Parathyroid adenoma (tissue), 2 donors: ENCODE measurements at regions not wholly inside any gene's neighbourhood (a gene's known extent, or its start where the extent isn't known, plus 50 kb on each side); places are given as distances from the start of the nearest gene placed in this dataset.

Experiments
- H2AFZ ChIP-seq: fragments of 300-600 bp; sonication (generic); one replicate; pipeline ENCODE4 v1.7.0; 2017; ENCODE audit warnings: antibody characterized with exemption, mild to moderate bottlenecking
- H3K27ac ChIP-seq: fragments of 300-600 bp; sonication (generic); one replicate; pipeline ENCODE4 v1.7.0; 2017
- H3K27me3 ChIP-seq: fragments of 300-600 bp; sonication (generic); one replicate; pipeline ENCODE4 v1.7.0; 2017; ENCODE audit warnings: low read length; ENCODE audit not compliant: control insufficient read depth, insufficient read depth
- H3K36me3 ChIP-seq: fragments of 300-600 bp; sonication (generic); one replicate; pipeline ENCODE4 v1.7.0; 2017; ENCODE audit warnings: low read length; ENCODE audit not compliant: control insufficient read depth, insufficient read depth
- H3K4me1 ChIP-seq: fragments of 300-600 bp; sonication (generic); one replicate; pipeline ENCODE4 v1.7.0; 2017; ENCODE audit warnings: control low read depth
- H3K4me2 ChIP-seq: fragments of 300-600 bp; sonication (generic); one replicate; pipeline ENCODE4 v1.7.0; 2017; ENCODE audit warnings: low read length
- H3K4me3 ChIP-seq: fragments of 300-600 bp; sonication (generic); one replicate; pipeline ENCODE4 v1.7.0; 2017; ENCODE audit warnings: low read depth, low read length
- H3K79me2 ChIP-seq: fragments of 300-600 bp; sonication (generic); one replicate; pipeline ENCODE4 v1.7.0; 2017; ENCODE audit warnings: control low read depth
- H3K9ac ChIP-seq: fragments of 300-600 bp; sonication (generic); one replicate; pipeline ENCODE4 v1.7.0; 2017; ENCODE audit warnings: mild to moderate bottlenecking
- H3K9me3 ChIP-seq: fragments of 300-600 bp; sonication (generic); one replicate; pipeline ENCODE4 v1.7.0; 2017; ENCODE audit warnings: low read length; ENCODE audit not compliant: control insufficient read depth
- TF ChIP-seq, protein P1 (sequence below): fragments of 300-600 bp; sonication (generic); IDR thresholded peaks from one replicate; pipeline ENCODE4 v1.7.0; 2017; ENCODE audit warnings: antibody characterized with exemption, mild to moderate bottlenecking
- donor health status: primary hyperparathyroidism.

DNA sequence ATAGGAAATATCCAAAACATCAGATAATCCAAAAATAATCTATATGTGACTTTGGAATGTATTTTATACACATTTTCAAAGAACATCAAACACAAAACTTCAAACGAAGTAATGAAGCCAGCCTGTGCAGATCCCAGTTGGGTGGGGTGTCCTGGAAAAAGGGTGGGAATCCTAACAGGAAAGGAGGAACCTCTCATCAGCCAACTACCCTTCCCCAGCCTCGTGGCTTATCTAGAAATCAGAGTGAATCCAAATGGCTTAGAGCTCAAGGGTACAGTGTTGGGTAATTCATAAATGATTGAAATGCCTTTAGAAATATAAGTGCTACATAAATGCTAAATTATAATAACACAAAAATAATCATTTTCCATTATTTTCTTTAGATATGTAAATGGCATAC is 115.1 kb upstream of the SOX4 start:
- Histone ChIP-seq H3K4me3 (no peak overlapping the region), H3K4me1 (no peaks in the 10 kb centered on the region), H3K79me2 (no peaks in the 10 kb centered on the region), H3K4me2 (no peak overlapping the region), H3K9ac (no peak overlapping the region), H3K27ac (no peak overlapping the region), H3K9me3 (no peaks in the 10 kb centered on the region), H2AFZ (no peak overlapping the region), H3K36me3 (no peaks in the 10 kb centered on the region), H3K27me3 (no peaks in the 10 kb centered on the region)
- TF ChIP-seq, protein P1, sequence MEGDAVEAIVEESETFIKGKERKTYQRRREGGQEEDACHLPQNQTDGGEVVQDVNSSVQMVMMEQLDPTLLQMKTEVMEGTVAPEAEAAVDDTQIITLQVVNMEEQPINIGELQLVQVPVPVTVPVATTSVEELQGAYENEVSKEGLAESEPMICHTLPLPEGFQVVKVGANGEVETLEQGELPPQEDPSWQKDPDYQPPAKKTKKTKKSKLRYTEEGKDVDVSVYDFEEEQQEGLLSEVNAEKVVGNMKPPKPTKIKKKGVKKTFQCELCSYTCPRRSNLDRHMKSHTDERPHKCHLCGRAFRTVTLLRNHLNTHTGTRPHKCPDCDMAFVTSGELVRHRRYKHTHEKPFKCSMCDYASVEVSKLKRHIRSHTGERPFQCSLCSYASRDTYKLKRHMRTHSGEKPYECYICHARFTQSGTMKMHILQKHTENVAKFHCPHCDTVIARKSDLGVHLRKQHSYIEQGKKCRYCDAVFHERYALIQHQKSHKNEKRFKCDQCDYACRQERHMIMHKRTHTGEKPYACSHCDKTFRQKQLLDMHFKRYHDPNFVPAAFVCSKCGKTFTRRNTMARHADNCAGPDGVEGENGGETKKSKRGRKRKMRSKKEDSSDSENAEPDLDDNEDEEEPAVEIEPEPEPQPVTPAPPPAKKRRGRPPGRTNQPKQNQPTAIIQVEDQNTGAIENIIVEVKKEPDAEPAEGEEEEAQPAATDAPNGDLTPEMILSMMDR, result no peak

DNA sequence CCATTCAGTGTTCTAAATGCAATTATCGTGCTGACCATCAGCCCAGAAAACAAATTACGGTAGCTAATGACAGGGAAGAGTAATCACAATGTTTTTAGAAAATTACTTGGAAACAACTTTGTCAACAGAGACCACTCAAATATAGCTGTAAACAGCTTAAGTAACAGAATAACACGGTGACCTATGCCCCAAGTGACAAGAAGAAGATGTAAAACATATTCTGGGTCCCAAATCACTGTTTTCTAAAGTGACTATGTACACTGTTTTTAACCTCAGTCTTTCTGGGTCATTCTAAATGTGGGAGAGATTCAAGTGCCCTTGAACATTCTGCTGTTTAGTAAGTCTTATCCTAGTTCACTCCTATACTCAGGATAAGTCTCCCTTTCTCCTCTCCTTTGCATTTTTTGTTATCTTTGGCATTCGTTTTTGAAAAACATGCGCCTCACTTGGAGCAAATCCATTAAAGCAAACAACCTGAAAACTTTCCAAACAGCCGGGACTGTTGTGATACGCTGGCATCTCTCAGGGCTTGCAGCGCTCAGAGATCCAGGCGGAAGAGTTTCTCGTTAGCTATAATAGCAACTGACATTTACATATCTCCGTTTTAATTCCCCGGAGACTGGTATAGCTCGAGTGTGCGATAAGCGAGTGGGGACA is 114.5 kb upstream of the SOX4 start:
- Histone ChIP-seq H3K4me1 (no peaks in the 10 kb centered on the region), H3K36me3 (no peaks in the 10 kb centered on the region), H2AFZ (no peak overlapping the region), H3K27me3 (no peaks in the 10 kb centered on the region), H3K79me2 (no peaks in the 10 kb centered on the region), H3K27ac (no peak overlapping the region), H3K9me3 (no peaks in the 10 kb centered on the region), H3K9ac (no peak overlapping the region), H3K4me2 (no peak overlapping the region), H3K4me3 (no peak overlapping the region)
- TF ChIP-seq, protein P1, result no peak

DNA sequence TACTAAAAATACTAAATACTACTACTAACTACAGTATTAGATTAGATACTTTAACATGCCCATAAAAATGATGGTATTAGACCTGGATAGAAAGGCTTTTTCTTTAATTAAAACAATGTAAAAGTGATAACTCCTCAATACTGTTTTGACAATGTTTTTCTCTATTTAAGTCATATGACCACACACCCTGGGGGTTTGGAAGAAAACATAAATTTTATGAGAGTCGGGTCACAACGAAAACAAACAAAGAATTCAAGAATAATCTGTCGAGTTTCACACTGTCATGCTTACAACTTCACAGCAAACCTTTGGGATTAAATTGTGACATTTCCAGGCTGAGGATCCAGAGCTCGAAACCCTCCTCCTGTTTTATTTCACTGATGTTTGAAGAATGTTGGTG is 107.4 kb upstream of the SOX4 start:
- Histone ChIP-seq H2AFZ (no peak overlapping the region), H3K9me3 (no peaks in the 10 kb centered on the region), H3K4me2 (no peak overlapping the region), H3K4me3 (no peak overlapping the region), H3K36me3 (no peaks in the 10 kb centered on the region), H3K79me2 (no peaks in the 10 kb centered on the region), H3K27me3 (no peaks in the 10 kb centered on the region), H3K9ac (no peak overlapping the region), H3K4me1 (no peaks in the 10 kb centered on the region), H3K27ac (no peak overlapping the region)
- TF ChIP-seq, protein P1, result no peak

DNA sequence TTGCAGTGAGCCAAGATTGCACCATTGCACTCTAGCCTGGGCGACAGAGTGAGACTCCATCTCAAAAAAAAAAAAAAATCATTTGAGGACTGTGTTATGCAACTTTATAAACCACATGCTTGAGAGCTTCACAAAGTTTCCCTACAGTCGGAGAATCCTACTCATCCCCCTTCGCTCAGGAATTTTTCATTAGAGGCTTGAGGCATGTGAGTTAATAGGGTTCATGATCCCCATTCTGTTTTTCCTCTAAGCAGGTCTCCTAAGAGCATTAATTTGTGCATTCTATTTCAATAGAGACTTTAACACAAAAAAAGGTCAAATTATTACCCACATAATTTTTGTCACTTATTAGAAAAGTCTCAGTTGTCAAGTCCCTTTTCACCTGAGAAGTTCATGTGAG is 103.7 kb upstream of the SOX4 start:
- TF ChIP-seq, protein P1, result no peak
- Histone ChIP-seq H3K4me1 (no peaks in the 10 kb centered on the region), H3K4me2 (no peak overlapping the region), H2AFZ (no peak overlapping the region), H3K9me3 (no peaks in the 10 kb centered on the region), H3K27ac (no peak overlapping the region), H3K9ac (no peak overlapping the region), H3K36me3 (no peaks in the 10 kb centered on the region), H3K27me3 (no peaks in the 10 kb centered on the region), H3K79me2 (no peaks in the 10 kb centered on the region), H3K4me3 (no peak overlapping the region)

DNA sequence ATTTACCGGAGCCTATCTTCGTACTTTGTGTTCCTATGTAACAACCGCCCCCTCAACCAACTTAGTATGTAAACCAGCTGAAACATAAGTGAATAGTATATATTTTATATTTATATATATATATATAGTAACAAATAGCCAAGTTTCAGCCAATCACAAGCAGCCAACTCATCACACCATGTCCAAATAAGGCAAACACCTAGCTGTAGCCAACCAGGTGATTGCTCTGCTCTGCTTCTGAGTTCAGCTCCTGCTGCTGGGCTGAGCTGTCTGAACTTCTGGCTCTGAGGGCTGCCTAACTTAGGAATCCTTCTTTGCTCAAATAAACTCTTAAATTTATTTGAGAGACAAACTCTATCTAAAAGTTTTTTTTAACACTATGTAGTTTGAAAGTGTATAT is 101.6 kb upstream of the SOX4 start:
- no peak overlapping the region for H2AFZ ChIP-seq
- no peak overlapping the region for H3K27ac ChIP-seq
- no peaks in the 10 kb centered on the region for H3K27me3 ChIP-seq
- no peaks in the 10 kb centered on the region for H3K79me2 ChIP-seq
- no peak overlapping the region for H3K4me2 ChIP-seq
- H3K4me3 ChIP-seq, result no peak overlapping the region
- no peaks in the 10 kb centered on the region for H3K9me3 ChIP-seq
- TF ChIP-seq, protein P1, result no peak
- no peaks in the 10 kb centered on the region for H3K36me3 ChIP-seq
- no peaks in the 10 kb centered on the region for H3K4me1 ChIP-seq
- no peak overlapping the region for H3K9ac ChIP-seq
